GM18508 (cell line): ENCODE measurements at regions not wholly inside any gene's neighbourhood (a gene's known extent, or its start where the extent isn't known, plus 50 kb on each side); places are given as distances from the start of the nearest gene placed in this dataset.

ENCODE experiments used
- ATAC-seq: cut with Tn5 transposase; IDR thresholded peaks from one replicate; pipeline ENCODE4 v1.9.1; 2021; ENCODE audit warnings: moderate number of reproducible peaks; ENCODE audit not compliant: insufficient read depth, unreplicated experiment

DNA sequence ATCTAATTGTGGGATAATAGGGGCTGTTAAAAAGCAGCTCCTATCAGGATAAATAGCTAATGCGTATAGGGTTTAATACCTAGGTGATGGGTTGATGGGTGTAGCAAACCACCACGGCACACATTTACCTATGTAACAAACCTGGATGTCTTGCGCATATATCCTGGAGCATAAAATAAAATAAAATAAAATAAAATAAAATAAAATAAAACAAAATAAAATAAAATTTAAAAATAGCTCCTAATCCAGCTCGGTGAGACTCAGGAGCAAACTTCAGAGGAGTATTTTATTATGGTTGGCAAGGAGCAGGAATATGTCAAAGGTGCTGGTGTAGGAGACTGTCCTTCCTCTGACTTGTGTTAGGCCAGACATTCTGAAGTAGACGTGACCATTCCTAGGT is 721.0 kb downstream of the BCL11B start:
- no peak for ATAC-seq

GRCh38 chr14:98555440-98555839 is 716.6 kb downstream of the BCL11B start:
- ATAC-seq: no peak

DNA sequence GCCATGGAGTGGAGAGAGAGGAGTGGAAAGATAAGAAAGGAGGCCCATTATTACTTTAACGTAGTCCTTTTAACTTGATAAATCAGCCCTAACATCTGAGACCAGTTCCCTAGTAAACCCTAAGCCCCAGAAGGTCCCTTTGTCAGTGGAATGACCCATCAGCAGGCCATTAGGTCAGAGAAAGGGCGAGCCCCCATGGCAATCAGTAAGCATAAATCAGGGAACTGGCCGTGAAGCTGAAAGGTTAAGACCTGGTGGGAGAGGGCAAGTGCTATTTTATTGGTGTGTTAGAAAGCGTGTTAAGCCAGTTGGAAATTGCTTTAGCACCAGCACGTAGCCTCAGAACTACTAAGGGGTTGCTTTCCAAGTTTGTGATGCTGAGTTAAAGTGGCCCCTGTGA is 708.0 kb downstream of the BCL11B start:
- ATAC-seq: no peak

GRCh38 chr14:98564541-98564940 is 707.5 kb downstream of the BCL11B start:
- ATAC-seq: no peak

DNA sequence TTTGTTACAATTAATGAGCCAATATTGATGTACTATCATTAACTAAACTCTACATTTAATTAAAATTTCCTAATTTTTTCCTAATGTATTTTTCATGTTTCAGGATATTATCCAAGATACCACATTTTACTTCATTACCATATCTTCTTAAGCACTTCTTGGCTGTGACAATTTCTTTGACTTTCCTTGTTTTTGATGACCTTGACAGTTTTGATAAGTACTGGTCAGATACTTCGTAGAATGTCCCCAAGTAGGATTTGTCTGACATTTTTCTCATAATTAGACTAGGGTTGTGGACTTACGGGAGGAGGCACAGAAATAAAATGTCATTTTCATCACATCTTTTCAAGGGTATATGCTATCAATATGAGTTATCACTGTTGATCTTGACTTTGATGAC is 700.9 kb downstream of the BCL11B start:
- no peak for ATAC-seq

- no peak for ATAC-seq
Observed at GRCh38 chr14:98573082-98573481, 698.9 kb downstream of the BCL11B start.

GRCh38 chr14:98576463-98576862 is 695.5 kb downstream of the BCL11B start:
- no peak for ATAC-seq

DNA sequence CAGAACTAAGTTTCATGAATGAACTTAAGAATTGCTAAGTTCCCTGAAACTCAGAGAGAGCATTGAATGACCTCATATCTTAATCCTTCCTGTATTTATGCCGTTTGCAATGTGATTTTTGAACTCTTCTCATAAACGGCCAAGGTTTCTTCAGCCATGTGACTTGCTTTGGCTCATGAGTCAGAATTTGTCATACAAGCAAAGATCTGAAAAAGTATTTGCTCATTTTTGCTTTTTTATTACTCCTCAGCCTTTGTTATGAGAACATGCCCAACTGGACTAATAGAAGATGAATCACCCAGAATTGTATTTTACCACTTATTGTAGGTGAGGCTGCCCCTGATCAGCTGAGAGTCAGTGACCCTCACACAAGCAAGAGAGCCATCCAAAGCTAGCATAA is 693.8 kb downstream of the BCL11B start:
- no peak for ATAC-seq

DNA sequence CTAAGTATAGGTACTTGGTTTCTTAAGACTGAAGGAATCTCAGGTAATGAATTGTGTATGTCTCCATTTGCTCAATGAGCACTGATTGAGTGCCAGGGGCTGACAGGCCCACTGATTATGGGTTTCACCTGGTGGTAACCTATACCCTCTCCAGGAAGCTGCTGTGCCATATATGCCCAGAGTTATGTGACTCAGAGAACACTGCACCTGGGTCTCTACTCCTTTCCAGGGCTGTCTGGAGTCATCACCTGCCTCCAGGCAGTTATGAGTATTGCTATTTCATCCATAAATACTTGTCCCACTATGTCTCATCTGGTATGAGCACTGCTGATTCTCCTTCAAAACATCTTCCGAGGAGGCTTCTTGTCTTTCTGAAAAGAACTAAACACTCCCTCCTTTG is 692.9 kb downstream of the BCL11B start:
- no peak for ATAC-seq

DNA sequence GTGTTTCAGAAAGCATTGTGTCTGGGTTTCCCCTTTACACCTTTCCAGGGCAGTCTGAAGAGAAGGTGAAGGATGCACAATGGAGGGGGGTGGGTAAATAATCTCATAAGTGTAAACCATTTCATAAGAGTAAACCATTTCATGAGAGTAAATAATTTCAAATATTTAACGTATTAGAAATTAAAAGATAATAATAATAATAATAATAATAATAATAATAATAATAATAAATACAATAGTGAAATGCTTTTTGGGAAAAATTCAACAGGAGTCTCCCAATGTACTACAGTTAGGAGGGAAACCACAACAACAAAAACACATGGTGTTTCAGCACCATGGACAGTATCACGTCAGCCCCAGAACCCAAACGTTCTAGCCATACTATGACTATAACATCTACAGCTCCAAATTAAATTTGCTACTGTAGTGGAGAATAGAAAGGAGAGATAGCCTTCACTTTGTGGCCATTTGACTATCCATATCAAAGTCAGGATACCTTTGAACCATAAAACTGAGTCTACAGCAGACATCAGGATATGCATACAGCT is 691.8 kb downstream of the BCL11B start:
- ATAC-seq: no peak

DNA sequence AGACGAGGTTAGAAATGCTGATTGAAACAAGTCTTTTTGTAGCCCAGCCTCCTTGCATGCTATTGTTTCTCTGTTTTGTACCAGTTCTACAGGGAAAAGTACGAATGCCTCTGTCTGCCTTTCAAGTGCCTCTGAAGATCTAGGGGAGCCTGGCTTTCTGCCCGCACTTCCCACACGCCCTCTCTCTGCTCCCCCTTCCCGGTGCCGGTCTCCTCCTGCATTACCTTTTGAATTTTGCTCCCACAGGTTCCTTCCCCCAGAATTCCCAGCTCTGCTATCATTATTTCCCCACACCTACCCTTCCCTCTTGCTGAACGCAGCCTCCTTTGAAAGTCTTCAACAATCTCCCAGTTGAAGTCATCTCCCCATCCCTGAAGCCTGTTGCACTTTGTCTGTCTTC is 689.7 kb downstream of the BCL11B start:
- no peak for ATAC-seq

DNA sequence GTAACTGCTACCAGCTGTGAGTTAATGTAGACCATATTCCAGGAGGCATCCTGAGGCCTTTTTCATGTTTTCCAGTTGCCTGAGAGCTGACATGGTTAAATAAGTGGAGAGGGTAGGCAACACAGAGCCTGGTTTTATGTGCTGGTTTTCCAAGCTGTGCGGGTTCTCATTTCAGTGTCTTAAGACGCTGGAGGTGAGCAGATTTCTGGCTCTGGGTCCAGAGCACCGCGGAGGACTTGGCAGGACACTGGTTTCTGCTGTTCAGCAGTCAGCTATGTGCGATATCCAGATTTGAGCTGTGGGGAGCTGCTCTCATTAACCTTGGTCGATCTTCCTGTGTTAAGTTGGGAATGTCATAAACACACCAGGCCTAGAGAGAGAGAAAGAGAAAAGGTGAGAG is 680.8 kb downstream of the BCL11B start:
- no peak for ATAC-seq

GRCh38 chr14:98592611-98593170 is 679.3 kb downstream of the BCL11B start:
- ATAC-seq: no peak

DNA sequence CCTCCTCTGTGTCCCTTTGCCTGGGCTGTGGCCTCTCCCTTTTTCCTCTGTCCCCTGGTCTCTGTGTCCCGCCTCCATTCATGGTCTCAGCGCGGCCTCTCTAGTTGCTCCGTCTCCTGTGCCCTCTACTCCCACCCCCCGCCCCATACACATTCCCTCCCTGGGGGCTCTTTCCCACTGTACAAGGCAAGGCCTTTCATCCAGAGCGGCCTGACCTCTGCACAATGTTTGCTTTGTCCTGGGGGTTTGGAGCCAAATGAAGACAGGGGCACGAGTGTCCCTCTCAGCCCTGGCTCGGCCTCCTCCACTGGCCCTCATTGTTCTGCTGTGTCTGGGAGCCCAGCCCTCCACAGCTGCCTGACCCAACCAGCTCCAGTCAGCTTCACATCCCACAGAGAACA is 678.6 kb downstream of the BCL11B start:
- ATAC-seq: no peak

GRCh38 chr14:98594156-98594555 is 677.8 kb downstream of the BCL11B start:
- ATAC-seq: no peak

- no peak for ATAC-seq
Observed at GRCh38 chr14:98598576-98598975, 673.4 kb downstream of the BCL11B start.

DNA sequence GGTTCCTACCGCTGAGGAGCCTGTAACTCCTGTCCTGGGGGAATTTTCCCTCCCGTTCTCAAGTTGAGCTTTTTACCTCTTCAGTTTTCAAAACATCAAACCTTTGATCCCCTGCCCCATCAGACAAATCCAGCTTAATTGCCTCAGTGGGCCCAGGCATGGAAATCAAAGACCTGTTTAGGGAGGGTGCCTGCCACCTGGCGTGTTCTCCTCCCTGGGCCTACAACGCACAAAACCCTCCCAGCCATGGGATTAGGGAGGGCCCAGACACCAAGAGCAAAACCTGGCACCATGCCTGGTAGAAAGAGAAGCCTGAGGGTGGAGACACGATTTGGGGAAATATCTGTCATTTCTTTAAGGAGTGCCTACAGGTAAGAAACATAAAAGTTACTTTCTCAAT is 672.9 kb downstream of the BCL11B start:
- no peak for ATAC-seq

DNA sequence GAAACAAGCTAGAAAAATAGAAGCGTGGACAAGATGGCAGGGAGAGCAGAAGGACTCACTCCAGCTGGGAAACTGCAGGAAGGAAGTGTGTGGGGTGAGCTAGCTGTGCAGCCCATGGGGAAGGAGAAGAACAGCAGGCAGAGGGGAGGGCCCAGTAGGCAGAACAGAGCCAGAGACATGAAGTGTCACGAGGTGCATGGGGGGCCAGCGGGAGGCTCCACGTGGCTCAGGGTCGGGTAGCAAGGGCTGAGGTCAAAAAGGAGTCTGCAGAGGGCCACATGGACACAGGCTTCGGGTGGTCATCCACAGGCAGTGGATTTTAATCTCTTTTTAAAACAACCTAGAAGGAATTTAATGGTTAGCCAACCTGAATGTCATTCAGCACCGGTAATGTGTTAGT is 669.0 kb downstream of the BCL11B start:
- ATAC-seq: no peak

DNA sequence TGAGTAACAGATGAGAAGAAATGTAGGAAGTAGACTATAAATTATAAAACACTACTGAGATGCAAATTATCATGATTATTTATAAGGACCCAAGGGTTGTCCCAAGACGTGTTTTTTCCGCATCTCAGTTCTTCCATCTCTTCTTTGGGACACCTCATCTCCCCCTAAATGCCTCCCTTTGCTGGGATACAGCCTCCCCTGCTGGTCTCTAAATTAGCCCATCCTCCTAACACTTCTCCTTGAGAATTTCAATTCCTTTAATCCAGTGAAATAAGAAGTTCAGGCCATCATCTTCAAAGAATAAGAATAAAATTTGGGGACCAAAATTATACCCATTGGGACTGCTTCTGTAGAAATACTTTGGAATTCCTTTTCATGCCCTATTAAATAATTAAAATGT is 667.0 kb downstream of the BCL11B start:
- no peak for ATAC-seq

- no peak for ATAC-seq
Observed at GRCh38 chr14:98606041-98606640, 665.9 kb downstream of the BCL11B start.

DNA sequence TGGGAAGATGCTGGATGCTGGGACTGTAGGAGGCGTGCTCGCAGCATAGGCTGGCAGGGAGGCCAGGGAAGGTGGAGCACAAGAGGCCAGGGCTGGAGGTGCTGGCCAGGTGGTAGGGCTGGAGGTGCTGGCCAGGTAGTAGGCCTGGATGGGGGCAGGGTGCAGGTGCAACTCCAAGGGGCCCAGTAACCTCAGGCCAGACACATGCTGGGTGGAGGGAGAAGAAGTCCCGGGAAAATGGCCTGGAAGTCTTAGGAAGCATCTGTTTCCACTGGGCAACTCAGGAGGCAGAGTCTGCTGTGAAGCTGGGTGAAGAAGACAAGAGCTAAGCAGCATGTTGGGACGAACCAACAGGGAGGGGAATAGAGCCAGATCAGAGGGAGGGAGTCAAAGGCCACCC is 665.2 kb downstream of the BCL11B start:
- no peak for ATAC-seq

- no peak for ATAC-seq
Observed at GRCh38 chr14:98607341-98607910, 664.6 kb downstream of the BCL11B start.
